SK-N-SH treated with all-trans-retinoic acid at 6 μM for 48 hours (cell line): ENCODE measurements at regions not wholly inside any gene's neighbourhood (a gene's known extent, or its start where the extent isn't known, plus 50 kb on each side); places are given as distances from the start of the nearest gene placed in this dataset.

ENCODE experiments used
- RARB ChIP-seq: fragments of 250-450 bp; sonication (Bioruptor Pico); IDR thresholded peaks from 2 replicates; pipeline ENCODE4 v1.8.0; 2021; ENCODE audit warnings: mild to moderate bottlenecking, moderate library complexity
- TCF4 ChIP-seq: fragments of 250-450 bp; sonication (Bioruptor Pico); IDR thresholded peaks from 2 replicates; pipeline ENCODE4 v1.8.0; 2021; ENCODE audit warnings: mild to moderate bottlenecking, moderate library complexity, borderline replicate concordance

- TF ChIP-seq RARB (CRISPR knock-in tag) (no peak), TCF4 (CRISPR knock-in tag) (no peak)
These were observed 86.3 kb upstream of the SEMA6A start for GRCh38 chr5:116660929-116661328.
